Kidney epithelial cell (primary cell): ENCODE measurements at regions not wholly inside any gene's neighbourhood (a gene's known extent, or its start where the extent isn't known, plus 50 kb on each side); places are given as distances from the start of the nearest gene placed in this dataset.

Experiments
- DNase-seq: peaks from one replicate; pipeline ENCODE4 v3.0.0-alpha.2; 2010; ENCODE audit warnings: low read depth
- H3K27me3 ChIP-seq: 2 replicates; pipeline ENCODE4 v1.6.0; 2011; ENCODE audit warnings: low read length; ENCODE audit not compliant: control insufficient read depth, insufficient read depth
- H3K36me3 ChIP-seq: 2 replicates; pipeline ENCODE4 v1.5.1; 2011; ENCODE audit warnings: low read length; ENCODE audit not compliant: control insufficient read depth, insufficient read depth
- H3K4me3 ChIP-seq: 2 replicates; pipeline ENCODE4 v1.5.1; 2011; ENCODE audit warnings: low read depth, mild to moderate bottlenecking, control low read depth, low read length
- TF ChIP-seq, protein P1 (sequence below): IDR thresholded peaks from 2 replicates; pipeline ENCODE4 v1.5.1; 2011; ENCODE audit warnings: mild to moderate bottlenecking, moderate library complexity, low read length, control low read depth, inconsistent platforms; ENCODE audit not compliant: insufficient read depth, poor library complexity, severe bottlenecking

DNA sequence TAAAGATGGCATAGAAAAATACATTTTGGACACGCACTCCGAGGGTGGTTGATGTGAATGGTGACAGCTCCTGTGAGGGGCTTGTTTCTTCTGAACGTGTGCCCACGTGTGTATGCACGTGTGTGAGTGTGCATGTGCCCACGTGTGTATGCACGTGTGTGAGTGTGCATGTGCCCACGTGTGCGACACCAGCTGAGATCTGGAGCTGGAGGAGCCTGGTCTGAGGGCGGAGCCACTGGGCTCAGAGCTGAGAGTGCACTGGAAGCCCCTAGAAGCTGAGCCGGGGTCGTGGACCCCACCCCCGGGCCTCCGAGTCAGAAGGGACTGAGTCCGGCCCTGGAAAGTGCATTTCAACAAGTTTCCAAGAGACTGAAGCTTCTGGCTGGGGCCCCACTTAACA is 282.5 kb upstream of the IRX4 start:
- TF ChIP-seq, protein P1, sequence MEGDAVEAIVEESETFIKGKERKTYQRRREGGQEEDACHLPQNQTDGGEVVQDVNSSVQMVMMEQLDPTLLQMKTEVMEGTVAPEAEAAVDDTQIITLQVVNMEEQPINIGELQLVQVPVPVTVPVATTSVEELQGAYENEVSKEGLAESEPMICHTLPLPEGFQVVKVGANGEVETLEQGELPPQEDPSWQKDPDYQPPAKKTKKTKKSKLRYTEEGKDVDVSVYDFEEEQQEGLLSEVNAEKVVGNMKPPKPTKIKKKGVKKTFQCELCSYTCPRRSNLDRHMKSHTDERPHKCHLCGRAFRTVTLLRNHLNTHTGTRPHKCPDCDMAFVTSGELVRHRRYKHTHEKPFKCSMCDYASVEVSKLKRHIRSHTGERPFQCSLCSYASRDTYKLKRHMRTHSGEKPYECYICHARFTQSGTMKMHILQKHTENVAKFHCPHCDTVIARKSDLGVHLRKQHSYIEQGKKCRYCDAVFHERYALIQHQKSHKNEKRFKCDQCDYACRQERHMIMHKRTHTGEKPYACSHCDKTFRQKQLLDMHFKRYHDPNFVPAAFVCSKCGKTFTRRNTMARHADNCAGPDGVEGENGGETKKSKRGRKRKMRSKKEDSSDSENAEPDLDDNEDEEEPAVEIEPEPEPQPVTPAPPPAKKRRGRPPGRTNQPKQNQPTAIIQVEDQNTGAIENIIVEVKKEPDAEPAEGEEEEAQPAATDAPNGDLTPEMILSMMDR, result no peak
- no peak for DNase-seq
- Histone ChIP-seq H3K36me3 (no peaks in the 10 kb centered on the region), H3K4me3 (no peak overlapping the region), H3K27me3 (peaks cover 16% of the 10 kb centered on the region)

DNA sequence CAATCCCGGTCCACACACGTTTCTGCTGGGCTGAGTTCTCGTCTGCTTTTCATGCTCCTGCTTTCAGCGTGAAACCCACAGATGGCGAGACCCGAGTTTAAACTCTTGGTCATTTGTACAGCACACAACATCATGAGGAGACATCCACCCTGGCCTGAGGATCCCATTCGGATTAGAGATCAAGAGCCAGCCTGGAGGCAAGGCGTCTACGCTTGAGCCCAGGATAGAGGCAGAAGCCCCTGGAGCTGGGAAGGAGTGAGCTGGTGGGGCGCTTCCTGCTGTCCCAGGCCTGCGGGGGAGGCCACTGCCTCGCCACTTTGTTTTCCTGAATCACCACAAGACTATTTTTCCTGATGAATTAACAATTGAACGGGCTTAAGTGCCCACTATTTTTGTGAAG is 281.9 kb upstream of the IRX4 start:
- TF ChIP-seq, protein P1, result no peak
- no peak overlapping the region for H3K4me3 ChIP-seq
- peaks cover 10% of the 10 kb centered on the region for H3K27me3 ChIP-seq
- no peak for DNase-seq
- no peaks in the 10 kb centered on the region for H3K36me3 ChIP-seq

DNA sequence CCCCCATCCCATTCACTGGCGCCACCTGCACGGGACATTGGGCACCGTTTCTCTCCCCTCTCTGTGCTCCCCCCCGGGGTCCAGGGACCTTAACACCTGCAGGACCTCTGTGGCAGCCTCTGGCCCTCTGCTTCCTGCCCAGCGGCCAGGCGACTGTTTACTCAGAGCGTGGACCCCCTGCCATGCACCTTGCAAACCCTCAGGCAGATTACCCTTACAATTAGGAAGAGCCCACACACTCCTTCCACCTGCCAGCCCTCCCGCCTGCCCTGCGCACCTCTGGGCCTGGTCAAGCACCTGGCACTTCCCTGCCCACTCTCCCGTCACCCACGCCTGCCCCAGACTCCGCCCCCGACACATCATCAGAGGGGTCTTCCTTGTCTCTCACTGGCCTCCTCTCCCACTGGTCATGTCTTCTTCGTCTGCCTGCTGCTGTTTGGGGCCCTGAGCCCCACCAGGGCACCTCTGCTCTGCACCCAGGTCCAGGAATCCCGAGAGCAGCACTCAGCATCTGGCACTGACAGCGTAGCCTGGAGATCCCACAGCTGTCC is 281.3 kb upstream of the IRX4 start:
- H3K36me3 ChIP-seq, result no peaks in the 10 kb centered on the region
- TF ChIP-seq, protein P1, result no peak
- no peak overlapping the region for H3K4me3 ChIP-seq
- no peak for DNase-seq
- H3K27me3 ChIP-seq, result peaks cover 7% of the 10 kb centered on the region

DNA sequence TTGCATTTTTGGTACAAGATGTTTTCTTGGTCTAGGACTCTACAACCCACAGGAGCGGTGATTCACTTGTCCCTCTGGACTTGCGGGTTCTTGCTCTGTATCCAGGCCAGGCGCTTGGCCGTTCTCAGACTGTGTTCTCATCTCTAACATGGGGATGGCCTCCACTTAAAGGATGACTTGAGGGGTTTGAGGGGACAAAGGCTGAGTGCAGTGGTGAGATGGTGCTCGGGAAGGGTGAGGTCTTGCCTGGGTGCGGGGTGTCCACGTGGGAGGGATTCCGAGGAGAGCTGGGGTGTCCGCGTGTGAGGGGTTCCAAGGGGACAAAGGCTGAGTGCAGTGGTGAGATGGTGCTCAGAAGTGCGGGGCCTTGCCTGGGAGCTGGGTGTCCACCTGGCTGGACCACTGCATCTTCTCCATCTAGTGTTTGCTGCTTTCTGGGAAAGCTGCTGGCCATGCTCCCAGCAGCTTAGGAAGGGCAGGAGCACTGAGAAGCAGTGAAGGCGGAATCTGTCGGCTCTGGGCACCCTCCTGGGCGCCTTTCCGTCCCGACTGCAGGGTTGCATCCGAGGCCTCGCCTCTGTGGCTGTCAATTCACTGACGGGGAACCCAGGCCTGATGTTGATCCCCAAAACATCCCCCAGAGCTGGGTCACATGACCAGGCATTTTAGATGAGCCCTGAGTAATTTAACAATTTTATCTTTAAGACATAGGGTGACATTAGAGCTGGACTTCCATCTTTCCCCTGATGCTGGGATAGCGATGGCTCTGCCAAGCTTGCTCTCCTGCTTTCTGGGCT is 280.5 kb upstream of the IRX4 start:
- Histone ChIP-seq H3K36me3 (no peaks in the 10 kb centered on the region), H3K4me3 (no peak overlapping the region), H3K27me3 (peaks cover under 1% of the 10 kb centered on the region)
- DNase-seq, result no peak
- TF ChIP-seq, protein P1, result no peak

DNA sequence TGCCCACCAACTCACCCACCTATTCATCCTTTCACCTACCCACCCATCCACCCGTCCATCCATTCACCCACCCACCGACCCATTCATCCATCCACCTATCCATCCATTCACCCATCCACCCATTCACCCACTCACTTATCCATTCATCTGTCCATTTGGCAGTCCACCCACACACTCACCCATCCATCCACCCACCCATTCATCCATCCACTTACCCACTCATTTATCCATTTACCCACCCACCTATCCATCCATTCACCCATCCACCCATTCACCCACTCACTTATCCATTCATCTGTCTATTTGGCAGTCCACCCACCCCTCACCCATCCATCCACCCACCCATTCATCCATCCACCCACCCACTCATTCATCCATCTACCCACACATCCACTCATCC is 278.1 kb upstream of the IRX4 start:
- no peaks in the 10 kb centered on the region for H3K27me3 ChIP-seq
- TF ChIP-seq, protein P1, result no peak
- H3K4me3 ChIP-seq, result no peak overlapping the region
- DNase-seq, result no peak
- H3K36me3 ChIP-seq, result no peaks in the 10 kb centered on the region
